Liver (tissue), 2 donors: ENCODE measurements at regions not wholly inside any gene's neighbourhood (a gene's known extent, or its start where the extent isn't known, plus 50 kb on each side); places are given as distances from the start of the nearest gene placed in this dataset.

ENCODE experiments used
- YY1 ChIP-seq: IDR thresholded peaks from 2 replicates; pipeline ENCODE4 v1.6.1; 2016; ENCODE audit warnings: antibody characterized with exemption, mild to moderate bottlenecking
- TF ChIP-seq, protein P1 (sequence below): fragments of 150-350 bp; IDR thresholded peaks from 2 replicates; pipeline ENCODE4 v1.5.1; 2017; ENCODE audit warnings: improper control_type of control experiment, low read depth, low read length; ENCODE audit not compliant: missing input control
- TF ChIP-seq, protein P2 (sequence below): IDR thresholded peaks from 2 replicates; pipeline ENCODE4 v1.6.1; 2016; ENCODE audit warnings: antibody characterized with exemption
- donor health status: healthy.

GRCh38 chr6:150465610-150466009 lies 96.8 kb downstream of the IYD start:
- TF ChIP-seq, protein P1, sequence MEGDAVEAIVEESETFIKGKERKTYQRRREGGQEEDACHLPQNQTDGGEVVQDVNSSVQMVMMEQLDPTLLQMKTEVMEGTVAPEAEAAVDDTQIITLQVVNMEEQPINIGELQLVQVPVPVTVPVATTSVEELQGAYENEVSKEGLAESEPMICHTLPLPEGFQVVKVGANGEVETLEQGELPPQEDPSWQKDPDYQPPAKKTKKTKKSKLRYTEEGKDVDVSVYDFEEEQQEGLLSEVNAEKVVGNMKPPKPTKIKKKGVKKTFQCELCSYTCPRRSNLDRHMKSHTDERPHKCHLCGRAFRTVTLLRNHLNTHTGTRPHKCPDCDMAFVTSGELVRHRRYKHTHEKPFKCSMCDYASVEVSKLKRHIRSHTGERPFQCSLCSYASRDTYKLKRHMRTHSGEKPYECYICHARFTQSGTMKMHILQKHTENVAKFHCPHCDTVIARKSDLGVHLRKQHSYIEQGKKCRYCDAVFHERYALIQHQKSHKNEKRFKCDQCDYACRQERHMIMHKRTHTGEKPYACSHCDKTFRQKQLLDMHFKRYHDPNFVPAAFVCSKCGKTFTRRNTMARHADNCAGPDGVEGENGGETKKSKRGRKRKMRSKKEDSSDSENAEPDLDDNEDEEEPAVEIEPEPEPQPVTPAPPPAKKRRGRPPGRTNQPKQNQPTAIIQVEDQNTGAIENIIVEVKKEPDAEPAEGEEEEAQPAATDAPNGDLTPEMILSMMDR, result no peak
- TF ChIP-seq, protein P2, sequence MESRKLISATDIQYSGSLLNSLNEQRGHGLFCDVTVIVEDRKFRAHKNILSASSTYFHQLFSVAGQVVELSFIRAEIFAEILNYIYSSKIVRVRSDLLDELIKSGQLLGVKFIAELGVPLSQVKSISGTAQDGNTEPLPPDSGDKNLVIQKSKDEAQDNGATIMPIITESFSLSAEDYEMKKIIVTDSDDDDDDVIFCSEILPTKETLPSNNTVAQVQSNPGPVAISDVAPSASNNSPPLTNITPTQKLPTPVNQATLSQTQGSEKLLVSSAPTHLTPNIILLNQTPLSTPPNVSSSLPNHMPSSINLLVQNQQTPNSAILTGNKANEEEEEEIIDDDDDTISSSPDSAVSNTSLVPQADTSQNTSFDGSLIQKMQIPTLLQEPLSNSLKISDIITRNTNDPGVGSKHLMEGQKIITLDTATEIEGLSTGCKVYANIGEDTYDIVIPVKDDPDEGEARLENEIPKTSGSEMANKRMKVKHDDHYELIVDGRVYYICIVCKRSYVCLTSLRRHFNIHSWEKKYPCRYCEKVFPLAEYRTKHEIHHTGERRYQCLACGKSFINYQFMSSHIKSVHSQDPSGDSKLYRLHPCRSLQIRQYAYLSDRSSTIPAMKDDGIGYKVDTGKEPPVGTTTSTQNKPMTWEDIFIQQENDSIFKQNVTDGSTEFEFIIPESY, result no peak
- no peak for TF ChIP-seq YY1
